ENCODE measurements at regions not wholly inside any gene's neighbourhood (a gene's known extent, or its start where the extent isn't known, plus 50 kb on each side); places are given as distances from the start of the nearest gene placed in this dataset.

DNA sequence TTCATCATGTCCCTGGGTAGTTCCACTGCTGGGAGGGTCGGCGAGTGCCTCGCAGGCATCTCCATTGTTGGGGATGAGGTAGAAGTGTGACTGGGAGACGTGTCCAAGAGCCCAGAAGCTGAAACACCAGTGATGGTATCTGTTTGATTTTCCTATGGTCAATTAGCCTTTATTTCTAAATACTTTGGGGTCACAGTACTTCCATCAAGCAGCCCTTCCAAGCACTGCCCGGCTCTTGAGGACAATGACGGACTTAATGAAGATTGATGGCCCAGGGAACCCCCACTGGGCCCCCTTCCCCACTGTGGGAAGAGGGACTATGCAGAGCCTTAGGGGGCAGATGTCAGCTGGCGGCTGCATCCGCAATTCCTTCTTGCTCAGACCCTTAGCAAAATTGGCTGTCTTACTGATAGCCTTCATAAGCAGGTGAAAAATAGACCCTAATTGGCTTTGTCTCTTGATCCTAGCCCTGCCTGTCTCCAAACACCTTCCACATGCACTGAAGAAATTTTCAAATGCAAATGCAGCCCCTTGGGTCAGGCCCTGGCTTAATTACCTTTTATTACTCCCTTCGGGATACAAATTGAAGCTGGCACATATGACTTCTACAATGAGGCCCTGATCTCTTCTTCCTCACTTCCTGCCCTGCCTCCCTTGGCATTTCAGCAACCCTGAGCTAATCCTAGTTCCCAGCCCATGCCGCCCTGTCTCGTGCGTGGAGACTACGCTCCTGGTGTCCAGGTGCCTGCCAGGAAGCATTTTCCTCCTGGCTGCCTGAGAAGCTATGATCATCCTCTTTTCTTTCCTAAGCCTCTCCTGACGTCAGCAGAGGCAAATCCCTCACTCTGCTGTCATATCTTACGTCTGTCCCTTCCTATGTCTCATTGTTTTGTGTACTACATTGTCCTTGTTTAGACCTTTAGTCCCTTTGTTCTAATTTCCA is 124.5 kb upstream of the GDF10 start:
- TF ChIP-seq CTCF (IDR thresholded peaks at IDR 0.05) (no peak), POLR2A (IDR thresholded peaks at IDR 0.05) (no peak), POLR2AphosphoS5 (IDR thresholded peaks at IDR 0.05) (no peak), EP300 (IDR thresholded peaks at IDR 0.05) (no peak)
